ENCODE measurements at regions not wholly inside any gene's neighbourhood (a gene's known extent, or its start where the extent isn't known, plus 50 kb on each side); places are given as distances from the start of the nearest gene placed in this dataset.

GRCh38 chr10:2950546-2950945 lies 116.8 kb upstream of the PFKP start:
- no peak for DNase-seq (ENCODE audit: low spot score)

GRCh38 chr10:2949948-2950354 lies 117.4 kb upstream of the PFKP start:
- DNase-seq (ENCODE audit: low spot score): peak; percentile 50

- no peak for DNase-seq (ENCODE audit: low spot score)
These were observed 118.0 kb upstream of the PFKP start for GRCh38 chr10:2949221-2949947.

GRCh38 chr10:2948127-2948854 lies 119.1 kb upstream of the PFKP start:
- DNase-seq (ENCODE audit: low spot score): no peak

GRCh38 chr10:2944788-2945187 lies 122.6 kb upstream of the PFKP start:
- no peak for DNase-seq (ENCODE audit: low spot score)

GRCh38 chr10:2943932-2944614 lies 123.3 kb upstream of the PFKP start:
- DNase-seq (ENCODE audit: low spot score): no peak

GRCh38 chr10:2942938-2943337 lies 124.4 kb upstream of the PFKP start:
- no peak for DNase-seq (ENCODE audit: low spot score)

- peak; percentile 44 for DNase-seq (ENCODE audit: low spot score)
These were observed 128.5 kb upstream of the PFKP start for GRCh38 chr10:2938869-2939268.

- DNase-seq (ENCODE audit: low spot score): no peak
These were observed 130.5 kb upstream of the PFKP start for GRCh38 chr10:2936816-2937215.

- DNase-seq (ENCODE audit: low spot score): no peak
These were observed 131.5 kb upstream of the PFKP start for GRCh38 chr10:2935647-2936386.

GRCh38 chr10:2933924-2934323 lies 133.4 kb upstream of the PFKP start:
- DNase-seq (ENCODE audit: low spot score): no peak

GRCh38 chr10:2933519-2933918 lies 133.8 kb upstream of the PFKP start:
- DNase-seq (ENCODE audit: low spot score): no peak

- no peak for DNase-seq (ENCODE audit: low spot score)
These were observed 134.3 kb upstream of the PFKP start for GRCh38 chr10:2933071-2933470.

- DNase-seq (ENCODE audit: low spot score): no peak
These were observed 137.7 kb upstream of the PFKP start for GRCh38 chr10:2929480-2930258.

- DNase-seq (ENCODE audit: low spot score): peak; percentile 88
These were observed 139.1 kb upstream of the PFKP start for GRCh38 chr10:2927958-2928840.

GRCh38 chr10:2926918-2927660 lies 140.3 kb upstream of the PFKP start:
- no peak for DNase-seq (ENCODE audit: low spot score)

- no peak for DNase-seq (ENCODE audit: low spot score)
These were observed 141.7 kb upstream of the PFKP start for GRCh38 chr10:2925631-2926030.

- DNase-seq (ENCODE audit: low spot score): no peak
These were observed 142.9 kb upstream of the PFKP start for GRCh38 chr10:2924431-2924830.

- DNase-seq (ENCODE audit: low spot score): no peak
These were observed 145.2 kb upstream of the PFKP start for GRCh38 chr10:2921956-2922680.

All from GM03348 (cell line).